ENCODE measurements at regions not wholly inside any gene's neighbourhood (a gene's known extent, or its start where the extent isn't known, plus 50 kb on each side); places are given as distances from the start of the nearest gene placed in this dataset.

GRCh38 chr4:173475751-173476150 is 54.3 kb downstream of the HAND2 start:
- no peak for TF ChIP-seq CTCF (IDR thresholded peaks at IDR 0.05 in 2 of 3, conservative IDR thresholded peaks at IDR 0.05 in 1 of 3; ENCODE audit: borderline replicate concordance in 1 of 3, insufficient read depth in 1 of 3, low read depth in 2 of 3, low read length in 2 of 3)
- no peak for TF ChIP-seq SP1 (IDR thresholded peaks at IDR 0.05; ENCODE audit: low read depth)
- no peak for TF ChIP-seq POLR2AphosphoS5 (IDR thresholded peaks at IDR 0.05; ENCODE audit: low read depth, low read length)
- no peak for TF ChIP-seq CEBPB (IDR thresholded peaks at IDR 0.05; ENCODE audit: low read depth)
- no peak for TF ChIP-seq EZH2 (IDR thresholded peaks at IDR 0.05)
- no peak for TF ChIP-seq YY1 (IDR thresholded peaks at IDR 0.05; ENCODE audit: extremely low read depth, insufficient replicate concordance, low read depth, low read length)
- no peak for TF ChIP-seq ZBTB33 (IDR thresholded peaks at IDR 0.05; ENCODE audit: extremely low read depth, insufficient replicate concordance, low read length)
- TF ChIP-seq RAD21 (IDR thresholded peaks at IDR 0.05; ENCODE audit: low read depth): no peak
- TF ChIP-seq EZH2phosphoT487 (IDR thresholded peaks at IDR 0.05; ENCODE audit: borderline replicate concordance): no peak
- no peak for TF ChIP-seq ZNF274 (IDR thresholded peaks at IDR 0.05; ENCODE audit: low read depth, low read length)
- no peak for TF ChIP-seq POLR2A (IDR thresholded peaks at IDR 0.05; ENCODE audit: borderline replicate concordance, extremely low read depth, insufficient read depth, insufficient read length)
- TF ChIP-seq ZFX (IDR thresholded peaks at IDR 0.05): no peak

Measured in HCT116 (cell line).